Activated T-cell treated with anti-CD3 and anti-CD28 coated beads, Interleukin-2, amount 50 U/mL, for 4 hours (primary cell): ENCODE measurements at regions not wholly inside any gene's neighbourhood (a gene's known extent, or its start where the extent isn't known, plus 50 kb on each side); places are given as distances from the start of the nearest gene placed in this dataset.

Source experiments
- ATAC-seq, 2 donors: fragments of 200-7000 bp; cut with Tn5 transposase; one replicate each; pipeline ENCODE4 v1.10.0; 2021
- DNase-seq: peaks from one replicate; pipeline ENCODE4 v3.0.0-alpha.2; 2020
- H3K27me3 Mint-ChIP-seq: one replicate; pipeline ENCODE4 v1.8.0; 2021; ENCODE audit warnings: low read depth, mixed read lengths
- H3K36me3 Mint-ChIP-seq: one replicate; pipeline ENCODE4 v1.8.0; 2022; ENCODE audit warnings: mixed read lengths; ENCODE audit not compliant: insufficient read depth
- H3K4me1 Mint-ChIP-seq: one replicate; pipeline ENCODE4 v1.8.0; 2021; ENCODE audit warnings: low read depth, mixed read lengths
- H3K4me3 Mint-ChIP-seq: one replicate; pipeline ENCODE4 v1.8.0; 2021; ENCODE audit warnings: mild to moderate bottlenecking, moderate library complexity, mixed read lengths
- H3K9me3 Mint-ChIP-seq: one replicate; pipeline ENCODE4 v1.8.0; 2021; ENCODE audit warnings: mixed read lengths

- Mint-ChIP-seq H3K4me3 (no peak overlapping the region), H3K36me3 (no peaks in the 10 kb centered on the region), H3K4me1 (no peaks in the 10 kb centered on the region), H3K27me3 (no peaks in the 10 kb centered on the region), H3K9me3 (peaks cover 8% of the 10 kb centered on the region)
- ATAC-seq (no peak), DNase-seq (no peak)
Observed at GRCh38 chr11:15704556-15704955, 589.8 kb downstream of the INSC start.

DNA sequence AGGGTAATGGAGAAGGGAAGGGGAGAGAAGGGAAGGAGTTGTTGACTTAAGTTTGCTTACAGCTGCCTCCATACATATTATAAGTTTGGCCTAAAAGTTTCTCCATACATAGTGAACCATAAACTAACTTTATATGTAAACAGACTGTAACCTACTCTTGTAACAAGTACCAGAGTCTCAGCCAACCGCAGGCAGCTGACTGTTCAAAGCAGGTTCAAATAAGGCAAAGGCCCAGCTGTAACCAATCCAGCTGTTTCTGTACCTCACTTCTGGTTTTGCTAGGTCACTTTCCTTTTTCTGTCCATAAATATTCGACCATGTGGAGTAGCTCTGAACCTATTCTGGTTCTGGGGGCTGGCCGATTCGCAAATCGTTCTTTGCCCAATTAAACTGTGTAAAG is 591.2 kb downstream of the INSC start:
- no peak for ATAC-seq
- no peaks in the 10 kb centered on the region for H3K36me3 Mint-ChIP-seq
- no peaks in the 10 kb centered on the region for H3K27me3 Mint-ChIP-seq
- H3K9me3 Mint-ChIP-seq = peaks cover 8% of the 10 kb centered on the region
- no peaks in the 10 kb centered on the region for H3K4me1 Mint-ChIP-seq
- H3K4me3 Mint-ChIP-seq = no peak overlapping the region
- no peak for DNase-seq

- Mint-ChIP-seq H3K4me3 (no peak overlapping the region), H3K27me3 (no peaks in the 10 kb centered on the region), H3K36me3 (no peaks in the 10 kb centered on the region), H3K9me3 (peaks cover 8% of the 10 kb centered on the region), H3K4me1 (no peaks in the 10 kb centered on the region)
- ATAC-seq (no peak), DNase-seq (no peak)
Observed at GRCh38 chr11:15707194-15707593, 592.5 kb downstream of the INSC start.

GRCh38 chr11:15707971-15708370 is 593.2 kb downstream of the INSC start:
- DNase-seq (no peak), ATAC-seq (no peak)
- Mint-ChIP-seq H3K4me1 (no peaks in the 10 kb centered on the region), H3K27me3 (no peaks in the 10 kb centered on the region), H3K4me3 (no peak overlapping the region), H3K9me3 (peaks cover 8% of the 10 kb centered on the region), H3K36me3 (no peaks in the 10 kb centered on the region)

DNA sequence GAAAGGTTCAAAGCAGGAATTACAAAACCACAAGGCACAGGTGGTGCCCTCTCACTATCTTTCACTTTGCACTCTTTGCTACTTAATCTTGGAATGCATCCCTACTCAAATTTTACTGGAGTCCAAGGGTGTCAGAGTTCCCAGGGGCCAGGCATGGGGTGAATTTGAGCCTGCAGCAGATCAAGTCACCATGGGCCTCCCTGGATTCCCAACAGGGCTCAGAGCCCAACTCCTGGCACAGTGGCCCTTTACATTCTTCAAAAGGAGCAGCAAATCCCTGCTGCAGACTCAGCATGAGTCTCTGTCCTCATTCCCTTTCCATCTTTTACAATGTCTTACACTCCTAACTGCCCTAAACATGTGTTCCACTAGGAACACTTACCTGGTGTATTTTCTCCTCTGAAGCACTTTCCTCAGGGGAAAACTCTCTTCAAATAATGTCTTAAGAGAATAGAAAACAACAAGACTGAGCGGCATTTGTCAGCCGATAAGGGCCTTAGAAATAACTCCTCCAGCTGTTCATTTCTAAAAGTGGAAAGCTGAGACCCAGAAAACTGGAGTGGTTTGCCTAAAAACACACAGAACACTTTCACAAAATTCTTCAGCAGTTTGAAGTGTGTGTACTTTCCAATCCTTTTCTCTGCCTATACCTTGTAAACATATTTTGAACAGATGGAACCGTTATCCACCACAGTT is 596.0 kb downstream of the INSC start:
- peaks cover 8% of the 10 kb centered on the region for H3K9me3 Mint-ChIP-seq
- H3K27me3 Mint-ChIP-seq = peaks cover 2% of the 10 kb centered on the region
- no peak for ATAC-seq
- DNase-seq = no peak
- H3K36me3 Mint-ChIP-seq = no peaks in the 10 kb centered on the region
- H3K4me3 Mint-ChIP-seq = no peak overlapping the region
- H3K4me1 Mint-ChIP-seq = no peaks in the 10 kb centered on the region

DNA sequence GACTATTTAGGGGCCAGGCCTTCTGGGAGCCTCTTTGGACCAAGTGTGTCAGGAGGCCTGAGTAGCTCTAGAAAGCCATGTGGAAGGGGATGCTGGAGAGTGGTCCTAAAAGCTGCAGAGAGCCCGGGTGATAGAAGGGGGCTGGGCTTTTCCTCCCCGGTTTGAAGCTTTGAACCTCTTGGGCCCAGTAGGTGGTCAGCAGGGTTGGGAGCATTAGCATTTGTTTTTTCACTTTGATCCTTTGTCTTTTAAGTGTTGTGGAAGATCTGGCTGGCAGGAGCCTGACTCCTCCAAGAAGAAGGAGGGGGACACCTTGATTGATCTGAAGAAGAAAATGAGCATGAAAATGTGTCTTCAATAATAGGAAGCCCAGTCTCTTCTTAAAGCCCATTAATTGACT is 596.6 kb downstream of the INSC start:
- H3K4me1 Mint-ChIP-seq = no peaks in the 10 kb centered on the region
- DNase-seq = no peak
- H3K9me3 Mint-ChIP-seq = peaks cover 8% of the 10 kb centered on the region
- H3K4me3 Mint-ChIP-seq = no peak overlapping the region
- peaks cover 2% of the 10 kb centered on the region for H3K27me3 Mint-ChIP-seq
- ATAC-seq = no peak
- no peaks in the 10 kb centered on the region for H3K36me3 Mint-ChIP-seq

- DNase-seq (no peak), ATAC-seq (no peak)
- H3K27me3 Mint-ChIP-seq = peaks cover 2% of the 10 kb centered on the region
- no peaks in the 10 kb centered on the region for H3K4me1 Mint-ChIP-seq
- H3K36me3 Mint-ChIP-seq = no peaks in the 10 kb centered on the region
- no peak overlapping the region for H3K4me3 Mint-ChIP-seq
- H3K9me3 Mint-ChIP-seq = no peaks in the 10 kb centered on the region
Observed at GRCh38 chr11:15714641-15715399, 600.1 kb downstream of the INSC start.

- Mint-ChIP-seq H3K4me3 (no peak overlapping the region), H3K9me3 (no peaks in the 10 kb centered on the region), H3K4me1 (no peaks in the 10 kb centered on the region), H3K27me3 (peaks cover 2% of the 10 kb centered on the region), H3K36me3 (no peaks in the 10 kb centered on the region)
- ATAC-seq = no peak
- DNase-seq = no peak
Observed at GRCh38 chr11:15716550-15716949, 601.8 kb downstream of the INSC start.

DNA sequence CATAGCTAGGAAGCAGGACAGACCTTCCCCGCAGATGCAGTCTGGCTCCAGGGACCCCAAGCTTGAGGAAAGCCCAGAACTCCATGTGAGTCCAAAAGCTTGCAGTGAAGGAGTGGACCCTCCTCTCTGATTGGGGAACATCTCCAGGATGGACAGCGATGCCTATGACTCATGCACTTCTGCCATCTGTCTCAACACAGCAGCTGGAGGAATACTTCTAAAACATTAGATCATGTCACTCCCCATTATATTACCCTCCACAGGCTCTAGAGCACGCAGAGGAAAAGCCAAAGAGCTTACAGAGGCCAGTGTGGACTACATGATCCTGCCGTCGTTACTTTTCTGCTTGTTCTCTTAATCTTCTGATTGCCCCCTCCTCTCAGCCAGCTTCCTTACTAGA is 605.7 kb downstream of the INSC start:
- DNase-seq (no peak), ATAC-seq (no peak)
- no peaks in the 10 kb centered on the region for H3K36me3 Mint-ChIP-seq
- no peaks in the 10 kb centered on the region for H3K4me1 Mint-ChIP-seq
- H3K9me3 Mint-ChIP-seq = no peaks in the 10 kb centered on the region
- H3K4me3 Mint-ChIP-seq = no peak overlapping the region
- H3K27me3 Mint-ChIP-seq = no peaks in the 10 kb centered on the region

GRCh38 chr11:15723966-15724365 is 609.2 kb downstream of the INSC start:
- Mint-ChIP-seq H3K36me3 (no peaks in the 10 kb centered on the region), H3K4me1 (no peaks in the 10 kb centered on the region), H3K27me3 (no peaks in the 10 kb centered on the region), H3K9me3 (no peaks in the 10 kb centered on the region), H3K4me3 (no peak overlapping the region)
- DNase-seq (no peak), ATAC-seq (no peak)

GRCh38 chr11:15724601-15725000 is 609.9 kb downstream of the INSC start:
- Mint-ChIP-seq H3K4me3 (no peak overlapping the region), H3K4me1 (no peaks in the 10 kb centered on the region), H3K9me3 (no peaks in the 10 kb centered on the region), H3K36me3 (no peaks in the 10 kb centered on the region), H3K27me3 (no peaks in the 10 kb centered on the region)
- DNase-seq = no peak
- ATAC-seq = no peak

DNA sequence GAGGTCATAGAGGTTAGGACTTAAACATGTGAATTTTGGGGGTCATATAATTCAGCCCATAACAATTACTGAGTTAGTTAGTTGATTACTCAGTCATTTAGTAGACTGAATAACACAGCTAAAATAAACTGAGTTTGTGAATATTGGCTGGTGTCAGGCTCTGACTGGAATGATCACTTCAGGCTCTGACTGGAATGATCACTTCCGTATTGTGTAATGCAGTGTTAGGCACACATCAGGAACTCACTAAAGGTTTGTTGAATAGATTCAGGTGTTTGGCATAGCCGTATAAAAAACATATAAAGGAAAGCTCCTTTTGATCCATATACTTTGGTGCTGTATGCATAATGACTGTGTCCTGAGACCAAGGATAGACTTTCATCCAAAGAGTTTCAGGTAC is 610.5 kb downstream of the INSC start:
- H3K4me3 Mint-ChIP-seq = no peak overlapping the region
- no peak for ATAC-seq
- no peaks in the 10 kb centered on the region for H3K36me3 Mint-ChIP-seq
- no peaks in the 10 kb centered on the region for H3K9me3 Mint-ChIP-seq
- no peaks in the 10 kb centered on the region for H3K4me1 Mint-ChIP-seq
- no peak for DNase-seq
- H3K27me3 Mint-ChIP-seq = no peaks in the 10 kb centered on the region

GRCh38 chr11:15726221-15726746 is 611.6 kb downstream of the INSC start:
- Mint-ChIP-seq H3K4me3 (no peak overlapping the region), H3K9me3 (no peaks in the 10 kb centered on the region), H3K36me3 (no peaks in the 10 kb centered on the region), H3K4me1 (no peaks in the 10 kb centered on the region), H3K27me3 (no peaks in the 10 kb centered on the region)
- no peak for DNase-seq
- ATAC-seq = no peak

DNA sequence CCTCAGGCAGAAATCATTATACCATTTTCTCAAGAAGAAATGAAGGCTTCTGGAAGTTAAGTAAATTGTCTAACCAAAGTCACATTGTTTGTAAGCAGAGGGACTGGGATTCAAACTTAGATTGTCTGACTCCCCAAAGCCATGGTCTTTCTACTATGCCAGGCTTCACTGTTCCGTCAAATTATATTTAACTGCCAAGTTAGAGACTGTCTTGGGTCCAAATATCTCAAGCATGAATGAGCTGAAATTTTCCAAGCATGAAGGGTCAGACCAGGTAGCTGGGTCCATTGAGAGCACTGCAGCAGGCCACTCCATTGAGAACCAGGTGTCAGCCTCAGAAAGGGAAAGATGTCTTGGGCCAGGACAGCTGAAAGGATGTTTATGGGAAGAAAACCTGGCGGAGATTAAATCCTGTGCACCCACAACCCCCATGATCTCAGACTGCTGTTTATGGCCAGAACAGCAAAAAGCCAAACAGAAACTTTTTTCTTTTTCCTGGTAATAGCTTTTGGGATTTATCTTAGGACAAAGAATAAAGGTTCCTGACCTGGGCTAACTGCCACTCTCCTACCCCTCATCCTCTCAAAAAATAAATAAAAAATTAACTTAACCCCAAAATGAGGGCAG is 612.3 kb downstream of the INSC start:
- Mint-ChIP-seq H3K9me3 (no peaks in the 10 kb centered on the region), H3K36me3 (no peaks in the 10 kb centered on the region), H3K4me1 (no peaks in the 10 kb centered on the region), H3K4me3 (no peak overlapping the region), H3K27me3 (no peaks in the 10 kb centered on the region)
- DNase-seq (no peak), ATAC-seq (no peak)

- Mint-ChIP-seq H3K9me3 (no peaks in the 10 kb centered on the region), H3K27me3 (no peaks in the 10 kb centered on the region)
Observed at GRCh38 chr11:15727520-15727914, 612.8 kb downstream of the INSC start.

More at GRCh38 chr11:15727520-15727914, 612.8 kb downstream of the INSC start:
- Mint-ChIP-seq H3K4me1 (no peaks in the 10 kb centered on the region), H3K4me3 (no peak overlapping the region), H3K36me3 (no peaks in the 10 kb centered on the region)
- ATAC-seq (no peak), DNase-seq (no peak)
